GM18868 (cell line): ENCODE measurements at regions not wholly inside any gene's neighbourhood (a gene's known extent, or its start where the extent isn't known, plus 50 kb on each side); places are given as distances from the start of the nearest gene placed in this dataset.
"Not testable (repeated sequence)": the region's sequence is repeated elsewhere in the genome, so short reads cannot be mapped to it uniquely, and the experiment has no call there.

Source experiments
- ATAC-seq: cut with Tn5 transposase; IDR thresholded peaks from one replicate; pipeline ENCODE4 v1.9.1; 2021; ENCODE audit warnings: mild to moderate bottlenecking, moderate library complexity; ENCODE audit not compliant: unreplicated experiment

DNA sequence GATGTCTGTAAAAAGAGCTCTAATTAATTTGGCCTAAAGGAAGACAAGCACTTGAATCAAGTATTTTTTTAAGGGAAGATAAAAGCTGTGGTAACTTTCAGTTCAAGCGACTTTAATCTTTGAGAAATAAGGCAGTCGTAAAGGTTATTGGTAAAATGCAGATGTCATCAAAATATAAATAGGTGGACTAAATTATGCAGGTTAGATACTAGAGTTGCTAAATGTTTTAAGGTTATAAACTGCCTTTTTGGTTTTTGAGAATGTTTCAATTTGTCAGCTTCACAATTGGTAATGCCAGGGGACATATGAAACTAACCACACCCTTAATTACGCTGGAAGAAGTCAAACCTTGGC, 159.5 kb upstream of the OLIG3 start:
- ATAC-seq = no peak

DNA sequence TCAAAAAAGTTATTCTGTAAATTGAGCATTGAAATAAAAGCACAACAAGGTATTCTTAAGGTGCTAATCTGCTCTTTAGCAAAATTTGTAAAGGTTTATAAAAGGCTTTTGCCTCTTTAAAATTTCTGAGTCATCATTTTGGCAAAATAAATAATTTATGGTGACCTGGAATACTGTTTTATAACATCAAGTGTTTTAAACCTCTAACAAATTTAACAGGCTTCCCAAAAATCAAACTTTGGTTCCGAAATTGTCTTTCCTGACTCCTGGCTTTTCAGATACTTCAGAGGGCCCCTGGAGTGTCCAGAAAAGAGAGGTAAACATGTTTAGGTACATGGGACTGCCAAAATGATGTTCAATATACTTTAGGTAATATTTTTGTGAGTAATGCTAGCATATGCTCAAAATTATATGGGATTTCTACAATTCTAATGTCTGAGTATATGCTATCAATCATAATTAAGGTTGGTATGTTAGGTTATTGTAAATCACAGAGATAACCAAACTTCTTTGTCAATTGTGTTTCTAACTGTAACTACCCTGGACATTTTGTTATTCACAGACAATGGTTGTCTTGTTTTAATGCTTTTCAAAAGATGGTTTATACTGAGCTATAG, 160.3 kb upstream of the OLIG3 start:
- ATAC-seq = no peak

DNA sequence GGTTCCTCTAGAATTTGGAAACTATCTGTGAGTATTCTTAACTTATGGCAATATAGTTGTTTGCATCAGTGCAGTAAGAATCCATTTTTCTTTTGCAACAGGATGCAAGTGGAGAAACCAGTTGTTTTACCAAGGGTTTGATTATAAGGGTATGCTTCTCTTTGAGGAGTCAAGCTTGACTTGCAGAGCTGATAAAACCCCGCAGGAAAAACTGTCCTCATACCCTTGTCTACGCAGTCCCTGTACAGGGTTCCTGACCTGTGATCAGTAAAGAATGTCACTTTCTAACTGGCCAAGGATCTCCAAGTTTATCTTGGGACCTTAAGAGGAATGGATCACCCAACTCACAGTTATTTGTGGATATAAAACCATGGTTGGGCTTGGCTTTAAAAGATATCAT, 161.1 kb upstream of the OLIG3 start:
- ATAC-seq = no peak

DNA sequence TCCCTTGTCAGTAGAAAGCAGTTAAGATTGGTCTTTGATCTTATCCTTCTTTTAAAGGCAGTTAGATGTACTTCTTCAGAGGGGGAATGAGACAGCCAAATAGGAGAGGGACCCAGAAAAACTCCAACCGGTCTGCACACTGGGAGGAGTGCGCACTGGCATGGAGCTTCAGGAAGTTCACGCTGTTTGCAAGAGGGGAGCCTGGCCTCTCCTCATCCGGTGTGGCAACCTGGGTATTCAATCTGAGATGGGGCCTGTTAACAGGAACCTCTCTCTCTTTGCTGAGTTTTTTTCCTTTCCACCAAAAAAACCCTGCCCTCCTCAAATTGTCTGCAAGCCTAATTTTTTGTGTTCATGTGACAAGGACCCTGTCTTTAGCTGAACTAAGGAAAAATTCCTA, 162.5 kb upstream of the OLIG3 start:
- ATAC-seq = no peak

DNA sequence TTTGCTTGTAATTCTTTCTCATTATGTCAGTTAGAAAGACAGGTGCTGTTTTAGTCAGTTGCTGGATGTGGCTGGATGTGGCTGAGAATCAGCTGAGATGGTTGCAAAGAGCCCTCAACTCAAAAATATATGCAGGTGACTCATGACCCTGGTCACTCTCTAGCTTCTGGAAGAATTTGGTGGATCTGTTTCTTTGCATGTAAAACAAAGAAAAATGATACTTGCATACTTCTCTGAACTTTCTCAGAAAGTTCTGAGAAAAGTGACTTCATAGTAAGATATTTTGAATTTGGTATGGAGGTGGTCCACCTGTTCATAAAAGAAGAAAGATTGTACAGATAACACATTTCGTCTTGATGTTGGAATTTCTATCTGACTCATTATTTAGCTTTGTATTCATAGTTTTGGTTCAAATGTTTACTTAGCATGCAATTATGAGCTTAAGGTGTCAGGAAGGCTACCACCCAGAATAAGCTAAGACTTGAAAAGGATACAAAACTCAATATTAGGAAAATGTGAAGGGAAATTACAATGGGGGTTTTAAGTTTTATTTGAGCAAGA, 163.2 kb upstream of the OLIG3 start:
- ATAC-seq = peak; percentile 65

DNA sequence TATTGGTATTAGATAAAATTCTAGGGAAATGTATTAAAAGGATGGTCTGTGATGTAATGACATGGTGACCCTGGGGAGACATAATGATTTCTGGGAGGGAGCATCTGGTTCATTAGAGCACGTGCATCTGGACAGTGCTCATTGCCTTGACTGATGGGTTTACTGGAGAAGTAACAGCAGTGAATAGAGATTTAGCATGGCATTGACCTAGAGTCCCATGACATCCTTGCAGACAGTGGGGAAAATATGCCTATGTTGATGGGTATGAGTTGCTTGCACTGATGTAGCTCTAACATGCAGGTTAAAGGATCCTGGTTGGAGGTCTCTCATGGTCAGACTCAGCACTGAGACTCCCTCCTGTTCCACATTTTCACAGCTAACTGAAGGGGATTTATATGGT, 164.1 kb upstream of the OLIG3 start:
- no peak for ATAC-seq

DNA sequence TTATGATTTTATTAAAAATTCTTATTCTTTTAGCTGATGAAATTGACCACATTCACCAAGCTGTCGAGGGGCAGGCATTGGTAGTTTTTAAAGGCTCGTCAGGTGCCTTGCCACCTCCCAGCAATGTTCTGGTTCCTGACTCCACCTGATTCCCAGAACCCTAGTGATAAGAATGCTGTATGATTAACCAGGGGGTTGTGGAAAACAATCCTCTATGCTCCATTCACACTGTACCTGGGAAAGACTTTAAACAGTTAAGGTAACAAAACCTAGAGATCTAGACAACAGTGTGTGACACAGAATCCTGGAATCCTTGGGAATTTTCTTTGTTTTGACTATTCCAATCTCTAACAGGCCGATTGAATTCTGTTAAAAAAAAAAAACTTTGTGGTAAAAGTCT, 165.7 kb upstream of the OLIG3 start:
- no peak for ATAC-seq

DNA sequence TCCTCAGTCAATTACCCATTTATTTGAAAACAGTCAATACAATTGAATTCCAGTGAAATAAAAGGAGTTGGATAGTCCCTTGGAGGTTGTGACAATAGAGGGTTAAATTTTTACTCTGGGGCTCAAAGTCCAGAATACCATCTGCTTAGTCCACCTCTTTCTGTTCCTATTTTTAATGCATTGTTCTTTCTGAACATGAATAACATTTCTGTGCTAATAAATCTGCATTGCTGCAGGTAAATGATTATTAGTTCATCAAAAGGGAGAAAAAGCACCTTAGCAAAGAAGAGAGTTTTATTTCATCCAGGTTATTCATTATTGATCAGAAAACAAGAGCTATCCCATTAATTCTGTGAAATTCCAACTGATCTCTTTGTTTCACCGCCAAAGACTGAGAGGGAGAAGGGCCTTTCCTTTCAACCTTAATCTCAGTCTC, 166.1 kb upstream of the OLIG3 start:
- no peak for ATAC-seq

DNA sequence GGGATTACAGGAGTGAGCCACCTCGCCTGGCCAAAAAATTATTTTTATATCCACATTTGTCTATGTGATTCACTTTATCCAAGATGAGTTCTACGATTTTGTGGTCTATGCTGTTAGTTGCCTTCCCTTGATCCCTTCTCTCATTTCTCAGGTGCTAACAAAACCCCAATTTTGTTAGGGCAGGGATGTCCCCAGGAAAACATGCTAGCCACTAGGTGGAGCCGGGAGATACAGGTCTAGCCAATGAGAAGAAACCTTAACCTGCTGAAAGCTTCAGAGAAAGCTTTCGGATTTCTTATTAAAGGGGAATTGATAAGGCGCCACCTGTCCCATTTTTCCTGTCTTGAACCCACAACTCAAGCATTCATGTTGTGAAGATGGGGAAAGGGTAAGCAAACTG, 167.4 kb upstream of the OLIG3 start:
- ATAC-seq = no peak

DNA sequence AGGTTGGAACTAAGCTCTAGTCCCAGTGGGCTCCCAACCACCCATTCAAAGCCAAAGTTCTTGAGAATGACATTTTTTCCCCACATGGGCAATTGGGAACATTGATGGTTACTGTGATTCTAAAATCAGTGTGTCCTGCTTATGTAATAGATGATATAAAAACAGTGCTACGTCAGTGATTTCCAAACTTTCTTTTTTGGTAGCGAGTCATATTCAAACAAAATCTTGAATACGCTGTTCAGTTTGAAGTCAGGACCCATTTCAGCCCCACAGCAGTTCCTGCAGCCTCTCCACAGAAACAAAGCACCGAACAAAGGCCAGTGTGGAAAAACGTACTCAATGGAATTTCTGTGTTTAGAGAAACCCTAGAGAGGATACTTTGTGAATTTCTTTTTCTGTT, 170.0 kb upstream of the OLIG3 start:
- no peak for ATAC-seq

DNA sequence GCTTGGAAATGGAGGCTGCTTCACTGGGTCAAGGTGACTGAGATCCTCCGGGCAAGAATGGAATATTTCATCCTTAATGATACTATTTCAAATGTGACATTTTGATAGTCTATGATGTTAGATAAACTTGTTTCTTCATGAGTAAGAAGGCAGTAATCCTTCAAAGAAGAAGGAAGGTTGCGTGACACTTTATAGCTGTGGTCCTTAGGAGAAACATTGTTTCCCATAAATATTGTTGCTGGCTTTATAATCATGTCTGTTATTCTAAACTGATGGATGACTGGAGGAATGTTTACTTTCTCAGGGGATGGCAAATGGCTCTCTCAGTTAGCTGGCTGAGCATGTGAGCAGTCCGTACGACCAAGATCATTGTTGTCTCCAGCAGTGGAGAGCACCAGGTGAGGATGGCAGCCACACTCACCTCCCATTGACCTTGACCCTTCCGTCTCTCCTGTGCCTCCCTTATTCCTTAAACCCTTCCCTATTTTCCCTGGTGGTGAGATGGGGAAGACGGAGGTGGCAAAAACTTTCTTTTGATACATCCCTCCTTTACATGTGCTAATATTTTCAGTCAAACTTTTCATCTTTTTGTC, 171.2 kb upstream of the OLIG3 start:
- no peak for ATAC-seq

DNA sequence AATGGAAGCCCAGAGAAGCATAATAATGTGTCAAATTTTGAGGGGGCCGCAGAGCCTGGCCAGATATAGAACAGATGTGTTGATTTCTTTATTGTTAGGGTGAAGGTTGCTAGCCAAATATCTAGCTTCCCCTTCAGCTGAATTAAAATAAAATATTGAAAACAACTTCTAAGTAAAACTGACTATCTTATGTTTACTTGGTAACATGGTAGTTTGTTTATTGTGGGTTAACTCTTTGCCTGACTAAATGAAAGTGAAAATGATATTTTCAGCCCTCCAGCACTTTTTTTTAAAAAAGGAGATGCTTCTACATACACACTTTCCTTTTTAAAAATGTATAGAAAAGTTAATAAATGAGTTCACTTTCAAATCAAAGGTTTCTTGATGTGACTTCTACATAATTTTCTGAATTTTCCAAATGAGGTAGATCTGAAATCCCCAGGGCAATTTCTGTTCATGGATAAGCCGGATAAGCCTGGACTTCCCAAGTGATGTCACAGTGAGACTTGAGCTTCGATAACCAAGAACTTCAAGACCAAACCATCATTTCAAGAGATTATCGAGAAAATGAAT, 172.1 kb upstream of the OLIG3 start:
- no peak for ATAC-seq

DNA sequence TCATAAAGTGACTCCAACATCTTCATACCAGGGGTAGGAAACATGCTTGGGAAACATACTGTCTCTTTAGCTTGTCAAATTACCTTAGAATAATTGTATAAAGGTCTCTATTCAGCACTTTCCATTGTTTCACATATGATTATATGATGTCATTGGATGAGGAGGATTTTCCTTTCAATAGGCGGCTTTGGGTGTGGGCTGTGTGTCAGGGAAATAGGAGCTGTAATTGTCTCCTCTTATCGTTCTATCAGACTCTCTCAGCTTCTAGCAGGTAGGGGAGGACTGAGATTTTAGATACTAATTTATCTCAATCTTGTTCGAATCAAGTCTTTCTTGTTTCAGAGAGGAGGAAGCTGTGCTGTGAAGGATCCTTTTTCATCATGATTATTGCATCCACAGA, 179.4 kb upstream of the OLIG3 start:
- no peak for ATAC-seq

DNA sequence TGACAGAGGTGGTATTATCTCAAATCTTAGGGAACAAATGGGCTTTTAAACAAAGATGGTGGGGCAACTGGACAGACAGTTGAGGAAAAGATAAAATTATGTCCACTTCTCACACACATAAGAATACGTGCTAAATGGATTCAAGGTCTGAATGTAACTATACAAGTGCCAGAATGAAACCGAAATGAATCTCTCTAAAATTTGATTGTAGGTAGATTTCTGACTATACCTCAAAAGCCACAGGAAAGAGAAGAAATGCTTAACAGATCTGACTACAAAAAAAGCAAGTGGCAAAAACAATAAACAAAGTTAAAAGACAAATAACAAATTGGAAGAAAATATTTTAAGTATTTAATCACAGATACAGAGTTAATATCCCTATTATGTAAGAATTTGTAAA, 182.7 kb upstream of the OLIG3 start:
- ATAC-seq = no peak

DNA sequence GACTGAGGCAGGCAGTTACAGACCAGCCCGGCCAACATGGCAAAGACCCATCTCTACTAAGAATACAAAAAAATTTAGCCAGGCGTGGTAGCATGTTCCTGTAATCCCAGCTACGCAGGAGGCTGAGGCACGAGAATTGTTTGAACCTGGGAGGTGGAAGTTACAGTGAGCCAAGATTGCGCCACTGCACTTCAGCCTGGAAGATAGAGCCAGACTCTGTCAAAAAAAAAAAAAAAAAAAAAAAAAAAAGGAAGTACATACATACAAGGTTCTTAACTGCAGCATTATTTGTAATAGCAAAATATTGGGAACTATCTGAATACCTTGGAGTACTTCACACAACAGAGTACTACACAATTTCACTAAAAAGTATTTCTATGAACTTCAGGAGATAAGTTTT, 183.5 kb upstream of the OLIG3 start:
- no peak for ATAC-seq

DNA sequence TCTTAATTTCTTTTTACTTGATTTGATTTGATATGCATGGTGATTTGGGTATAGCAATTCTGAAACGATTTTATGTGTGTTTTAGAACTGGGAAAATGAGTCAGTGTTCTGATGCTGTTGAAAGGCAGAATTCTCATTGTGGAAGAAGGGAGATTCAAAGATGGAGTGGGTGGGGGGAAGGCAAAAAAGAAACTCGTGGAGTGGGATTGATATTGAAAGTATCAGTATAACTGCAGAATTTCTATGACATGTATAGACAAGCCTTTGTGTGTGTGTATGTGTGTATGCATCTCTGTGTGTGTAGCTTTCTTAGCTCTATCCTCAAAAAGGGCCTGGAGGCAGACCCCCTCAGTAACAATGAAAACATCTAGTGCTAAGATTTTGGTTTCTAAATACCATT, 184.3 kb upstream of the OLIG3 start:
- no peak for ATAC-seq

DNA sequence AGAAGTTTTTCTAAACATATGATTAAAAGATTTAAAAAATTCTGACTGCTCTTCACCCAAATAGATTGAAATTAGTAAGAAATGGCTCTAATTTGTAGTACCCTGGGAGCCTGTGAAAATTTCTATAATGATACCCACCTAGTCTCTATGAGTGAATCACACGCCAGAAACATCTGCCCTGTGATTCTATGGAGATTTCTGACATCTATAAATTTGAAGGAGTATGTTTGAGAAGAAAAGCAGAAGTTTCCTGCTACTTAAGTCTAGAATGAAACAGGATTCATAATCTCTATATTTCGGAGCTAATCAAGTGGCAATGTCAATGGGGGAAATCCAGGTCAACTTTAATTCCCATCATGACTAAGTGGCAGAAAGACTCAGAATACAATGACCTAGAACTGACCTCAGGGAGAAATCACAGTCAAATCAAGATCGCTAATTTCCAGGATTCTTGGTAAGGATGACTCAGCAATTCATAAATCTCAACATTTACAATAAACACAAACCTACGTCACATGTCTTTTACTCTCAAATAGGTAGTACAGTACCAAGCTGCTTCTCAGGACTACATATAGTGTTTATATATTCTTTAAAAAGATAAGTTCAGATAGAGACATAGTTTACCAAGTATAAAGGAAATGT, 186.2 kb upstream of the TNFAIP3 start:
- no peak for ATAC-seq

DNA sequence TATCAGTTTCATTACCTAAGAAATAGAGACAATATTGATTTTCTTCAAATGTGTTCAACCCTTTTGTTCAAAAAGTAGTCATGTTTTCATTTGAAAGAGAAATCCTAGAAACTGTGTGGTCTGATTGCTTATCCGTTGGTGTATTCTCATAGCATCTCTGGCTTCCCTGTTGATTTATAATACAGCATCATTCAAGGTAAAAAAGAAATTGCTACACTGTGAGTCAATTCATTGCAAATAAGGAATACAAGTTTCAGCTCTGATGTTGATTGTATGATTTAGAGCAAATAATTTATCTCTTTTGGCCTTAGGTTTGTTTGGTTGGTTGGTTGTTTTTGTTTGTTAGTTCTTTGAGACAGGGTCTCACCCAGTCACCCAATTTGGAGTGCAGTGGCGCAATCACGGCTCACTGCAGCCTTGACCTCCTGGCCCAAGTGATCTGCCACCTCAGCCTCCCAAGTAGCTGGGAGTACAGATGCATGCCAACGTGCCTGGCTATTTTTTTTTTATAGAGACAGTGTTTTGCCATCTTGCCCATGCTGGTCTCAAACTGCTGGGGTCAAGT, 185.5 kb upstream of the TNFAIP3 start:
- no peak for ATAC-seq

DNA sequence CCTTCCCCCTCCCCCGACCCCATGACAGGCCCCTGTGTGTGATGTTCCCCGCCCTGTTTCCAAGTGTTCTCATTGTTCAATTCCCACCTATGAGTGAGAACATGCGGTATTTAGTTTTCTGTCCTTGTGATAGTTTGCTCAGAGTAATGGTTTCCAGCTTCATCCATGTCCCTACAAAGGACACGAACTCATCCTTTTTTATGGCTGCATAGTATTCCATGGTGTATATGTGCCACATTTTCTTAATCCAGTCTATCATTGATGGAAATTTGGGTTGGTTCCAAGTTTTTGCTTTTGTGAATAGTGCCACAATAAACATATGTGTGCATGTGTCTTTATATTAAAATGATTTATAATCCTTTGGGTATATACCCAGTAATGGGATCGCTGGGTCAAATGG, 184.4 kb upstream of the TNFAIP3 start:
- ATAC-seq = not testable (repeated sequence)

DNA sequence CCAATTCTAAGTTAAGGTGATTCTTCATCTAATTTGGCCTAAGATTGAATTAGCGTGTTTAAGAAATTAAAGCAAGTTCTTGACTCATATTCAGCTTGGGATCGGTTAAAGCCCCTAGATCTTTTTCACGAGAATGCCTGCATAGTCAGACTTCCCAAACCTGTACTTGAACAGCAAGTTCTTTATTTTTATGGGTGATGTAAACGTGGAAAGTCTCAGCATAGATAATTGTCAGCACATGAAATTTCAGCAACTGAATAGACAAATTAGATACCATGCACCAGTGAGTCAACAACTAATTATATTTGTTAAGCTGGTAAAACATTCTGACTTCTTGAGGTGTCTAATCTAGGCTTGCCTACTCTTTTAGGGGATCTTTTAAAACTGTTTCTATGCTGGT, 183.1 kb upstream of the TNFAIP3 start:
- no peak for ATAC-seq

DNA sequence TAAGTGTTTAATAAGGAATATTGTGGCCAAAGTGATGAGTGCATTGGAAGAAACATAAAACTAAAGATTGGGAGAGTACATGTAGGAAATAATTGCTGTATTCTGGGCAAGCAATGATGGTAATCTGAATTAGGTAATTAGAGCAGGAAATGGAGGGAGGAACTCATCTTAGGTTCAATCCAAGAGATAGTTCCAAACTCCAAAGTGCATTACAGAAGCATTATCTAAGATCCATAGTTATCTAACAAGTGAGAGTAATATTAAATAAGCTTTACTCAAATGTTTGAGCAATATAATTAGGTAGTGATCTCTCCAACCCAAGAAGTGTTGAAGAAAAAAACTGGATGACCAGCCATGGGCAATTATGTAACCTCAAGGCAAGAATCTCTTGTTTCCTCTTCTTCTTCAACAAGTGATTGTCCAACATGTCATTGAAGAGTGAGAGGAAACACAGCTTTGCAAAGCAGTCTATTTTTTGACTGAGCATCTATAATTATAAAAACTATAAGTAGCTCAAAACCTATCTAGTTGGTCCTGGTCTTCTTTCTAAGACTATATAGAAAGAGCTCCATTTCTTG, 181.2 kb upstream of the TNFAIP3 start:
- ATAC-seq = no peak
